Mesothelial cell of epicardium (in vitro differentiated cells): ENCODE measurements at regions not wholly inside any gene's neighbourhood (a gene's known extent, or its start where the extent isn't known, plus 50 kb on each side); places are given as distances from the start of the nearest gene placed in this dataset.

Experiments
- DNase-seq, 2 experiments: peaks; one replicate each; pipeline ENCODE4 v3.0.0; 2021; ENCODE audit warnings: low spot score in 2 of 2; ENCODE audit not compliant: unreplicated experiment in 2 of 2
- H3K27ac Mint-ChIP-seq: 2 replicates; pipeline ENCODE4 v1.8.0; 2021; ENCODE audit warnings: mixed read lengths
- H3K27me3 Mint-ChIP-seq: 2 replicates; pipeline ENCODE4 v1.8.0; 2021; ENCODE audit warnings: low read depth, mixed read lengths
- H3K36me3 Mint-ChIP-seq: 2 replicates; pipeline ENCODE4 v1.8.0; 2021; ENCODE audit warnings: mixed read lengths
- H3K4me1 Mint-ChIP-seq: 2 replicates; pipeline ENCODE4 v1.8.0; 2021; ENCODE audit warnings: mixed read lengths
- H3K4me3 Mint-ChIP-seq: 2 replicates; pipeline ENCODE4 v1.8.0; 2021; ENCODE audit warnings: mild to moderate bottlenecking, moderate library complexity, mixed read lengths
- H3K9me3 Mint-ChIP-seq: 2 replicates; pipeline ENCODE4 v1.8.0; 2021; ENCODE audit warnings: mixed read lengths
- TF ChIP-seq, protein P1 (sequence below): fragments of 200-600 bp; sonication (generic); IDR thresholded peaks from one replicate; pipeline ENCODE4 v1.5.0; 2021; ENCODE audit warnings: antibody characterized with exemption; ENCODE audit not compliant: unreplicated experiment

DNA sequence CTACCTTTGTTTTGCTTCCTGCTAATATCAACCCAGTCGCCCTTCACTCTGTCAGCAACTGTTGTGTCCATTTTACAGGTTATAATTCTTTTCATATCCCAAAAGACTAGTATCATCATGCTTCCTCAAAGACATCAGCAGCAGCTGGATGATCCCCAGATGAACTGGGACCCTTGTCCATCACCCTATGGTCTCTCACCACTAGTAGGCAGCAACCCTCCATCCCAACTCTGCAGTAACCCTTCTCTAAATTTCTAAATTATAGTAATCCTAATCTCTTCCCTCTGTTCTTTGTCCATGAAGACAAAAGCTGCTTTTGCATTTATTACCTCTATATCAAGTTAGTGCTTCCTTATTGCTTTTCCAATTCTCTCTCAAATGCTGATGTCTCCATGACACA lies 1025.8 kb downstream of the FAM181B start:
- no peak overlapping the region for H3K4me3 Mint-ChIP-seq
- H3K27ac Mint-ChIP-seq, result no peak overlapping the region
- peaks cover 12% of the 10 kb centered on the region for H3K9me3 Mint-ChIP-seq
- no peaks in the 10 kb centered on the region for H3K27me3 Mint-ChIP-seq
- H3K4me1 Mint-ChIP-seq, result no peaks in the 10 kb centered on the region
- DNase-seq, result no peak
- H3K36me3 Mint-ChIP-seq, result no peaks in the 10 kb centered on the region
- TF ChIP-seq, protein P1, sequence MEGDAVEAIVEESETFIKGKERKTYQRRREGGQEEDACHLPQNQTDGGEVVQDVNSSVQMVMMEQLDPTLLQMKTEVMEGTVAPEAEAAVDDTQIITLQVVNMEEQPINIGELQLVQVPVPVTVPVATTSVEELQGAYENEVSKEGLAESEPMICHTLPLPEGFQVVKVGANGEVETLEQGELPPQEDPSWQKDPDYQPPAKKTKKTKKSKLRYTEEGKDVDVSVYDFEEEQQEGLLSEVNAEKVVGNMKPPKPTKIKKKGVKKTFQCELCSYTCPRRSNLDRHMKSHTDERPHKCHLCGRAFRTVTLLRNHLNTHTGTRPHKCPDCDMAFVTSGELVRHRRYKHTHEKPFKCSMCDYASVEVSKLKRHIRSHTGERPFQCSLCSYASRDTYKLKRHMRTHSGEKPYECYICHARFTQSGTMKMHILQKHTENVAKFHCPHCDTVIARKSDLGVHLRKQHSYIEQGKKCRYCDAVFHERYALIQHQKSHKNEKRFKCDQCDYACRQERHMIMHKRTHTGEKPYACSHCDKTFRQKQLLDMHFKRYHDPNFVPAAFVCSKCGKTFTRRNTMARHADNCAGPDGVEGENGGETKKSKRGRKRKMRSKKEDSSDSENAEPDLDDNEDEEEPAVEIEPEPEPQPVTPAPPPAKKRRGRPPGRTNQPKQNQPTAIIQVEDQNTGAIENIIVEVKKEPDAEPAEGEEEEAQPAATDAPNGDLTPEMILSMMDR, result no peak

GRCh38 chr11:81705283-81705682 lies 1028.4 kb downstream of the FAM181B start:
- no peaks in the 10 kb centered on the region for H3K36me3 Mint-ChIP-seq
- H3K27ac Mint-ChIP-seq, result no peak overlapping the region
- TF ChIP-seq, protein P1, result no peak
- no peak overlapping the region for H3K4me3 Mint-ChIP-seq
- DNase-seq, result no peak
- no peaks in the 10 kb centered on the region for H3K27me3 Mint-ChIP-seq
- H3K9me3 Mint-ChIP-seq, result peaks cover 28% of the 10 kb centered on the region
- no peaks in the 10 kb centered on the region for H3K4me1 Mint-ChIP-seq

DNA sequence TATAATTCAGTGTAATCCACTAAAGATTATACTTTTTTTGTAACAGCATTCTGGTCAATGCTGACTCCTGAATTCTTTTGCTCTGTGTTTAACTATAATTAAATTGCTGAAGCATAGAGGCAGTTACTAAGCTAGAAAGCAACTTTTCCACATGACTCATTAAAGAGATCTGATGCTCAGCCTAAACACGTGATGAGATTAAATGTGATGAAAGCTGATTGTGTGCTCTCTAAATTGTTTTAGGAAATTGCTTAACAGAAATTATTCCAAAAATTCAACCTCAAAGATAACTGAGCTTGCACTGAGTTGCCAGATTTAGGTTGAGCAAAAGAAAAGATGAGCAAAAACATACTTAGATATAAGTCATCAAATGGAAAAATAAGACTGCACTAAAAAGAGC lies 1033.6 kb downstream of the FAM181B start:
- peaks cover 60% of the 10 kb centered on the region for H3K9me3 Mint-ChIP-seq
- TF ChIP-seq, protein P1, result no peak
- no peak for DNase-seq

DNA sequence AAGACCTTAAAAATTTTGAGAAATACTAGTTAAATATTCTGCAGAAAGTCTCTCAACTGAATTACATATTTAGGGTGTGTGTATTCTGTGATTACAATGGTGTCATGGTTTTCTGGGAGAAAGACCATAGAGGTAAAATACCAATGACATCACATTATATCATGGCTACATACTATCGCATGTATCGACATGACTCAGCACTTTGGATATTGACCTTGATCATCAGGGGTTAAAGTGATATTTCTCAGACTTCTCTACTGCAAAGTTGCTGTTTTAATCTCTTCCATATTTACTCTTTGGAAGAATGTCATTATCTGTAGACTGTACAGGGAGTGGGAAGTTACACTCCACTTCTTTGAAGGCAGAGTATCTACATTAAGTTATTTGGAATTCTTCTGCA lies 1046.6 kb downstream of the FAM181B start:
- no peak for DNase-seq
- H3K9me3 Mint-ChIP-seq, result peaks cover 7% of the 10 kb centered on the region
- no peaks in the 10 kb centered on the region for H3K4me1 Mint-ChIP-seq
- H3K36me3 Mint-ChIP-seq, result no peaks in the 10 kb centered on the region
- H3K27ac Mint-ChIP-seq, result no peak overlapping the region
- no peaks in the 10 kb centered on the region for H3K27me3 Mint-ChIP-seq
- no peak overlapping the region for H3K4me3 Mint-ChIP-seq
- TF ChIP-seq, protein P1, result no peak

More for the DNA sequence above, 1033.6 kb downstream of the FAM181B start:
- Mint-ChIP-seq H3K36me3 (peaks cover 7% of the 10 kb centered on the region), H3K4me3 (no peak overlapping the region), H3K4me1 (no peaks in the 10 kb centered on the region), H3K27me3 (no peaks in the 10 kb centered on the region), H3K27ac (no peak overlapping the region)

GRCh38 chr11:81674211-81674610 lies 1059.5 kb downstream of the FAM181B start:
- no peak for DNase-seq
- peaks cover 27% of the 10 kb centered on the region for H3K9me3 Mint-ChIP-seq
- H3K4me1 Mint-ChIP-seq, result no peaks in the 10 kb centered on the region
- H3K36me3 Mint-ChIP-seq, result peaks cover 2% of the 10 kb centered on the region
- H3K4me3 Mint-ChIP-seq, result no peak overlapping the region
- H3K27ac Mint-ChIP-seq, result no peak overlapping the region
- TF ChIP-seq, protein P1, result no peak
- H3K27me3 Mint-ChIP-seq, result no peaks in the 10 kb centered on the region

- no peak overlapping the region for H3K27ac Mint-ChIP-seq
- TF ChIP-seq, protein P1, result no peak
- no peaks in the 10 kb centered on the region for H3K4me1 Mint-ChIP-seq
- no peak overlapping the region for H3K4me3 Mint-ChIP-seq
- DNase-seq, result no peak
- H3K27me3 Mint-ChIP-seq, result no peaks in the 10 kb centered on the region
- H3K9me3 Mint-ChIP-seq, result peaks cover 18% of the 10 kb centered on the region
- peaks cover 1% of the 10 kb centered on the region for H3K36me3 Mint-ChIP-seq
Measured at GRCh38 chr11:81673001-81673400, 1060.7 kb downstream of the FAM181B start.
